ENCODE measurements at regions not wholly inside any gene's neighbourhood (a gene's known extent, or its start where the extent isn't known, plus 50 kb on each side); places are given as distances from the start of the nearest gene placed in this dataset.
A peak's percentile ranks its signal among the peaks of the same experiment; 100 is the strongest.

DNA sequence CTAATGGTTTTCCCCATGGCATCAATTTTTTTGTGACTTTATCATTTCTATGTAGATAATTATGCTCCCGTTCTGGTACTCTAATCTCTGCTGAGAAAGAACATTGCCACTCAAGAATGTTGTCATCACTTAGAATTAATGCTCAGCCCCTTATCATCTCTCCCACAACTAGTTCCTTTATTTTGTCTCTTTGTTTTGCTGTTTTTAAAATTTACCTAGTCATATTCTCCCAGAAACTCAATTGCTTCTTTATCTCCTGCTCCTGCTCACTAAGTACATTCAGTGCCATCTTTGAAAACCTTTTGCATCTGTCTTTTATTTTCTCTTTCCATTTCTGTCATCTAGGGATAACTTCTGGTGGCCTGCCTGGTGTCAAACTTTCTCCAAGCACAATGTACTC, 324.9 kb upstream of the MTPN start:
- Histone ChIP-seq H3K9me3 (ENCODE audit: insufficient read depth, low read depth) (no peaks in the 10 kb centered on the region), H3K27ac (no peak overlapping the region), H3K9me2 (ENCODE audit: insufficient read depth) (no peaks in the 10 kb centered on the region), H3F3A (ENCODE audit: insufficient read depth, low read depth) (no peaks in the 10 kb centered on the region), H2AFZ (no peak overlapping the region), H3K4me2 (no peak overlapping the region), H3K4me1 (replicated peaks; ENCODE audit: insufficient read depth) (no peaks in the 10 kb centered on the region), H3K79me2 (ENCODE audit: low read depth) (no peaks in the 10 kb centered on the region), H3K36me3 (ENCODE audit: low read depth) (no peaks in the 10 kb centered on the region), H3K27me3 (ENCODE audit: insufficient read depth, low read depth) (no peaks in the 10 kb centered on the region), H4K20me1 (ENCODE audit: insufficient read depth) (no peaks in the 10 kb centered on the region), H3K4me3 (no peak overlapping the region)
- DNase-seq: no peak
- BruUV-seq (replicated peaks): no TSS peak
- no peak for TF ChIP-seq EZH2 (IDR thresholded peaks at IDR 0.05; ENCODE audit: low read depth)
- TF ChIP-seq, protein P1, sequence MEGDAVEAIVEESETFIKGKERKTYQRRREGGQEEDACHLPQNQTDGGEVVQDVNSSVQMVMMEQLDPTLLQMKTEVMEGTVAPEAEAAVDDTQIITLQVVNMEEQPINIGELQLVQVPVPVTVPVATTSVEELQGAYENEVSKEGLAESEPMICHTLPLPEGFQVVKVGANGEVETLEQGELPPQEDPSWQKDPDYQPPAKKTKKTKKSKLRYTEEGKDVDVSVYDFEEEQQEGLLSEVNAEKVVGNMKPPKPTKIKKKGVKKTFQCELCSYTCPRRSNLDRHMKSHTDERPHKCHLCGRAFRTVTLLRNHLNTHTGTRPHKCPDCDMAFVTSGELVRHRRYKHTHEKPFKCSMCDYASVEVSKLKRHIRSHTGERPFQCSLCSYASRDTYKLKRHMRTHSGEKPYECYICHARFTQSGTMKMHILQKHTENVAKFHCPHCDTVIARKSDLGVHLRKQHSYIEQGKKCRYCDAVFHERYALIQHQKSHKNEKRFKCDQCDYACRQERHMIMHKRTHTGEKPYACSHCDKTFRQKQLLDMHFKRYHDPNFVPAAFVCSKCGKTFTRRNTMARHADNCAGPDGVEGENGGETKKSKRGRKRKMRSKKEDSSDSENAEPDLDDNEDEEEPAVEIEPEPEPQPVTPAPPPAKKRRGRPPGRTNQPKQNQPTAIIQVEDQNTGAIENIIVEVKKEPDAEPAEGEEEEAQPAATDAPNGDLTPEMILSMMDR (conservative IDR thresholded peaks at IDR 0.05): no peak
- intact Hi-C loops (cut with micrococcal nuclease; ENCODE audit: unreplicated experiment): no loop called here
- ChIA-PET POLR2A (ENCODE audit: unreplicated experiment) (no interaction called here), CTCF (no interaction called here)

DNA sequence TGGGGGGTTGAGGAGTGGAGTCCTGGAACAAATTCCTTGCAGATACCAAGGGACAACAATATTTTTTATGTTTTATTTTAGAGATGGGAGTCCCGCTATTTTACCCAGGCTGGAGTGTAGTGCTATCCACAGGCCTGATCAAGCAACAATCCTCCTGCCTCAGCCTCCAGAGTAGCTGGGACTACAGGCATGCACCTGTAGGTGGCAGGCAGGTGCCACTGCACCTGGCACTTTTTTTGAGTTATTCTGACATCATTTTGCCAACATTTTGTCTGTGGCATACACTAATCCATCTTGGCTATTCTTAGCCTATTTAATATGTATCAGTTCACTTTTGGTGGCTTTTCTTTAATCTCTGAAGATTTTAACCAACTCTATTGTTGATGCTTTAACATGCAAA, 317.8 kb upstream of the MTPN start:
- no peak for TF ChIP-seq EZH2 (IDR thresholded peaks at IDR 0.05; ENCODE audit: low read depth)
- TF ChIP-seq, protein P1 (conservative IDR thresholded peaks at IDR 0.05): peak; percentile 52
- intact Hi-C loops (cut with micrococcal nuclease; ENCODE audit: unreplicated experiment): no loop called here

DNA sequence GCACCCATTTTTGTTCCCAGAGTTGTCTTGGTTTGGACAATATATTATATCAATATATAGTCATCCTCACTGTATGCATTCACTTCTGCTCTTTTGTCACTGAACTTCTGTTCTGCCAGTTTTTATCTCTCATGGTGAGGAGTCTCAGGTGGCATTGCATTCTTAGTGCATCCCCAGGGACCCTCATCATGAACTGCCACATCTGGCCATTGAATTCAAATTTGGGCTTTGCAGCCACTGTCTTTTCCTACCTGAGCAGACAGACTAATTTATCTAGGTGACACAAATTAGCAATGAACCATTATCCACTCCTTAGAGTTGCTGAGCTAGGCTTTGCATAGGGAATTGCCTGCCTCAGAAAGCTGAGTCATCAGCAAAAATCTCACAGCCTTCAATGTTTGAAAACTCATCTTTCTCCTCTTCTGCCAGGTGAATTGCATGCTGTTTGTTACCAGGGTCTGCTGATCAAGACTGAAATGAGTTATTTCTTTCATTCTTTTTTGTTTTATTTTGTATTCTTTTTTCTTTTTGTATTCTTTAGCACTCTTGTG, 316.8 kb upstream of the MTPN start:
- H3K4me2 ChIP-seq: no peak overlapping the region
- no peaks in the 10 kb centered on the region for H3K36me3 ChIP-seq (ENCODE audit: low read depth)
- no peaks in the 10 kb centered on the region for H3F3A ChIP-seq (ENCODE audit: insufficient read depth, low read depth)
- H3K4me1 ChIP-seq (replicated peaks; ENCODE audit: insufficient read depth): no peaks in the 10 kb centered on the region
- no peak for DNase-seq
- no TSS peak for BruUV-seq (replicated peaks)
- H3K9me2 ChIP-seq (ENCODE audit: insufficient read depth): no peaks in the 10 kb centered on the region
- H4K20me1 ChIP-seq (ENCODE audit: insufficient read depth): no peaks in the 10 kb centered on the region
- ChIA-PET POLR2A (ENCODE audit: unreplicated experiment) (no interaction called here), CTCF (no interaction called here)
- no peaks in the 10 kb centered on the region for H3K27me3 ChIP-seq (ENCODE audit: insufficient read depth, low read depth)
- no peak for TF ChIP-seq EZH2 (IDR thresholded peaks at IDR 0.05; ENCODE audit: low read depth)
- TF ChIP-seq, protein P1 (conservative IDR thresholded peaks at IDR 0.05): no peak
- H3K27ac ChIP-seq: no peak overlapping the region
- H3K9me3 ChIP-seq (ENCODE audit: insufficient read depth, low read depth): no peaks in the 10 kb centered on the region
- intact Hi-C loops (cut with micrococcal nuclease; ENCODE audit: unreplicated experiment): no loop called here
- no peak overlapping the region for H2AFZ ChIP-seq
- no peaks in the 10 kb centered on the region for H3K79me2 ChIP-seq (ENCODE audit: low read depth)
- no peak overlapping the region for H3K4me3 ChIP-seq

More for the DNA sequence above, 317.8 kb upstream of the MTPN start:
- Histone ChIP-seq H3K27me3 (ENCODE audit: insufficient read depth, low read depth) (no peaks in the 10 kb centered on the region), H3K79me2 (ENCODE audit: low read depth) (no peaks in the 10 kb centered on the region), H3K27ac (no peak overlapping the region), H3K9me2 (ENCODE audit: insufficient read depth) (no peaks in the 10 kb centered on the region), H3K36me3 (ENCODE audit: low read depth) (no peaks in the 10 kb centered on the region), H2AFZ (no peak overlapping the region), H3K4me2 (no peak overlapping the region), H3F3A (ENCODE audit: insufficient read depth, low read depth) (no peaks in the 10 kb centered on the region), H3K4me3 (no peak overlapping the region), H3K4me1 (replicated peaks; ENCODE audit: insufficient read depth) (no peaks in the 10 kb centered on the region), H4K20me1 (ENCODE audit: insufficient read depth) (no peaks in the 10 kb centered on the region), H3K9me3 (ENCODE audit: insufficient read depth, low read depth) (no peaks in the 10 kb centered on the region)
- POLR2A ChIA-PET (ENCODE audit: unreplicated experiment): no interaction called here
- CTCF ChIA-PET: no interaction called here
- no TSS peak for BruUV-seq (replicated peaks)
- peak in 1 of 2 experiments; percentile 2 for DNase-seq

Data from PC-9 (cell line).